A172 (cell line): ENCODE measurements at regions not wholly inside any gene's neighbourhood (a gene's known extent, or its start where the extent isn't known, plus 50 kb on each side); places are given as distances from the start of the nearest gene placed in this dataset.

Experiments
- DNase-seq: peaks from one replicate; pipeline ENCODE4 v3.0.0-alpha.2; 2015; ENCODE audit warnings: low spot score

DNA sequence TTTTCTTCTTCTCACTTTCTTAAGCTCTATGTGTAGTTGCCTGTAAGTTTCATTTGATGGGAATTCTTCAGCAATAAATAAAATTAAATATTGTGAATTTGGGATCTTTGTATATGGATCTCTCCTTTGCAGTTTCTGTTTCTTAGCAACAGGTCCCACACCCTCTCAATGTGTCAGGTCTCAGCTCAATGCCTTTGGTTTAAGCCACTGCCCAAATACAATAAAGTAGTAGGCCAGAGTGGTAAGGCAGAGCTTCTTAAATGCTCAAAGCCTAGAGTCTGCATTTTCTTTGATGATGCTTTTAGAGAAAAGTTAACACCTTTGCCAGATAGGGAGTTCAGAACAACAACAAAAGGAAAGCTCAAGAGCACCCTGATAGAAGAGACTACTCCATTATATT is 343.7 kb downstream of the NSUN3 start:
- no peak for DNase-seq

DNA sequence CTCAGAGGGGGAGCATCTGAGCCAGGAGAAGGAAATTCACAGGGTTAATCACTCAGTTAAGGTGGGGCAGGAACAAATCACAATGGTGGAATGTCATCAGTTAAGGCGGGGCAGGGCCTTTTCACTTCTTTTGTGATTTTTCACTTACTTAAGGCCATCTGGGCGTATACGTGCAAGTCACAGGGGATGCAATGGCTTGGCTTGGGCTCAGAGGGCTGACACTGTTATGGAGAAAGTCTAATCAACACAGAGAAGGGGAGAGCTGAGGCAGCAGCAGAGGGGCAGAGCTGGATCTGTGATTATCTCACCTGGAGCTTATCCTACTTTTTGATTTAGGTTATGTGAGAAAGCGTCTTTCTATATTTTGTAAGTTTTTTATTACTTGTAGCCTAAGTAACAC is 350.1 kb downstream of the NSUN3 start:
- DNase-seq: peak; percentile 30

DNA sequence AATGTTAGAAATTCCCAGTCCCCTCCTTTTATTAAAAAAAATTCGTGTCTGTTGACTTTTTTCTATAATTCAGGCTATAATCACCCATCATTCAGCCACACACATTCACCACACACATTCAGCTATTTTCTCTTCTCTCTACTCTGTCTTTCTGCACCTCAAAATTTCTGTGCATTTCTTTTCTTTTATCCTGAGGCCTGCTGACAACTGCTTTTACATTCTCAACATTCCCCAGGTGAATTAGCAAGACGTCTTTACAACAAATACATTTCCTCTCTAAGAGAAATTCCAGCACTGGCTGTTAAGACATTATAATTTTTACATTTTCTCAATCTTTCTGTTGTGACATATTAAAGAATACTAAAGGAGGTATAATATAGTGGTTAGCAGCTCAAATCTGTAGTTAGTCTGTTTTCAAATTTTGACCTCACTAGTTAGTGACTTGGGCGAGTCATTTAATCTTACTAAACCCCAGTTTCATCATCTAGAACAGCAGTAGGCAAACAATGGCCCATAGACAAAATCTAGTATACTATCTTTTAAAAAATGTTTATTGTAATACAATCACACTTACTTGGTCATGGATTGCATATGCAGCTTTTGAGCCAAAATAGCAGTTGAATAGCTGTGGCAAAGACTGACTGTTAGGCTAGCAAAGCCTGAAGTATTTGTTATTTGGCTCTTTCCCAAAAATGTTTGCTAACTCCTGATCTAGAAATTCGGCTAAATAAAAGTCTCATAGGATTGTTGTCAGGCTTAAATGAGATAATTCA is 350.7 kb downstream of the NSUN3 start:
- peak; percentile 4 for DNase-seq

- no peak for DNase-seq
Observed at GRCh38 chr3:94414418-94414817, 351.6 kb downstream of the NSUN3 start.

DNA sequence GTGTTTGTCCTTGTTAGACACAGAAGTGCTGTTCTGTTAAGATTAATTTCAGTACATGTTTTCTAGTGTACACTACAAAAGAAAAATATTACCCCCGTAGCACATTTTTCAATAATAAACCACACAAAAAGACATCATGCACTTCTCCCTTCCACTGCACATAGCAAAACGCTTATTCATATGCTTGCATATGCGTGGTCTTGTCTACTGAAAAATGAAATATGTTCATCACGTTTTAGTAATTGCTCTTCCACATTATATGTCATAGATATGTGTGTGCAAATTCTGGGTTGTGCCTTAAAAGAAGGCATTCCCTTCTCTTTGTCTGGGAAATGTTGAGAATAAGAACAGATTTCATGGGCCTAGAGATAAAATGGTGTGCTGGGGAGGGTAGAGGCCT is 353.9 kb downstream of the NSUN3 start:
- no peak for DNase-seq

DNA sequence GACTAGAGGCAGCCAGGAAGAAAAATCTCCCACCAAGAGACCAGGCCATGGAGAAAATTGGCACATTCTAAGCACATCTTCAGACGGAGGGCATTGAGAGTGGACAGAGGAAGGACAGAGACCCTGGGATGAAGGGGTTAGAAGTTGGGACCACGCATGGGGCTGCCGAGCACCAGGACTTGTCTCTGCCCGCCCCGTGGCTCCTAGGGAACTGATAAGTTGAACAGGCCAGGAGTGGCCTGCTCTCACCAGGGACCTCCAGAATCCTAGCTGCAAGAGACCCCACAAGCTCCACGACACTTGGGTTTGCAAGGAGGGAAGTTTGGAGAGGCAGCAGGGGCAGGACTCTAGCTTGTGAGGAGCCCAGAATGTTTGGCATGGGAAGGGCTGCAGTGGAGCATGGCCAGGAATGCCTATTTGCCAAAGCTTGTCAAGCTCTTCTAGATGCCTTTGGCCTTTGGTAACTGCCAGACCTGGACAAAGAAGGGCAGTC is 355.1 kb downstream of the NSUN3 start:
- DNase-seq: no peak

GRCh38 chr3:94420931-94421330 is 358.1 kb downstream of the NSUN3 start:
- DNase-seq: no peak

DNA sequence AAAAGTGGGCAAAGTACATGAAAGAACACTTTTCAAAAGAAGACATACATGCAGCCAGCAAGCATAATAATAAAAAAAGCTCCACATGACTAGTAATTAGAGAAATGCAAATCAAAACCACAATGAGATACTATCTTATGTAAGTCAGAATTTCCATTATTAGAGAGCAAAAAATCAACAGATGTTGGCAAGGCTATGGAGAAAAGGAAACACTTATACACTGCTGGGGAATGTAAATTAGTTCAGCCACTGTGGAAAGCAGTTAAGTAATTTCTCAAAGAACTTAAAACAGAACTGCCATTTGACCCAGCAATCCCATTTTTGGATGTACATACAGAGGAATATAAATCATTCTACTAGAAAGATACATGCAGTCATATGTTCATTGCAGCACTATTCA is 360.7 kb downstream of the NSUN3 start:
- DNase-seq: no peak

GRCh38 chr3:94429517-94429916 is 366.7 kb downstream of the NSUN3 start:
- no peak for DNase-seq

GRCh38 chr3:94431876-94432570 is 369.2 kb downstream of the NSUN3 start:
- no peak for DNase-seq

GRCh38 chr3:94433811-94434210 is 370.9 kb downstream of the NSUN3 start:
- DNase-seq: no peak

DNA sequence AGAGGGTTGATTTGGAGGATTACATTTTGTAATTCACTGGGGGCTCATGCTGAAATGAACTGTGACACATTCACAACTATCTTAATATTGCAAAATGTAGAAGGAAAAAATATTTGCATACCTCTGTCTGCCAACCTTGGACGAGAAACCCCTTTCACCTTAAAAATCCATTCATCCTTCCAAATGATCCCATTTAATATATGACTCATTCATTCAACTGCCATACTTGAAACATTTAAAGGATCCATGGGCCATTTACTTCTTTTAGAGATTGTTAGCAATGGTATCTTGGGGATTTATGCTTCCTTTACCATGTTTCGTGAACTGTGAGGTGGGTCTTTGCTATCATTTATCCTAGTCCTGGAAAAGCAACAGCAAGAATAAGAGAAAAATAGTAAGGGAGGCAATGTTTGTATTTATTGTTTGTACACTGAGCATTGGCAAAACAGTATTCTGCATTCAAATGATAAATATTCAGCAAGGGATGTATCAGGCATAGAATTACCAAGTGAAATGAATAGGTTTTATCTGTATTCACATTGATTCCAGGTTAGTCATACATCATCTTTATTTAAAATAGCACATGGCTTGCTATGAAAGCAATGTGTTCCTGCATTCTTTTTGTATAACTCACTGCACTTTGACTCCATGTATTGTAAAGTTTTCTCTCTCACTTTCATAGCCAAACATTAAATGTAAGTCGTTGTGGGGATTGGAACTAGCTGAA is 378.1 kb downstream of the NSUN3 start:
- DNase-seq: peak; percentile 72

DNA sequence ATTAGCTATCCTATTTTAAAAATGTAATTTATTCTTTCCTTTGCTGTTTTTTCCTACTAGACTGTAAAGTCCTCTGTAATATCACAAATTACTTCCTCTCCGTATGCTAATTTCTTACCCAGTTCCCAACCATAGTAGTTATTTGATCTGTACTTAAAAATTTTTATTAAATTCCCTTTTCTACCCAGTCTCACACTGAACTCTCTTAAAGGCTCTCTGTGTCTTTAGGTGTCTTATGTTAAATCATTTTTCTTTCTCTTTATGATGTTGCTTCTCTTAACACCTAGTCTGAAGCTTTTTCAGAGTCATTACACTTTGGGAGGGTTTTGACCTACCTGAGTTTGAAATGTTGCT is 378.6 kb downstream of the NSUN3 start:
- DNase-seq: no peak

DNA sequence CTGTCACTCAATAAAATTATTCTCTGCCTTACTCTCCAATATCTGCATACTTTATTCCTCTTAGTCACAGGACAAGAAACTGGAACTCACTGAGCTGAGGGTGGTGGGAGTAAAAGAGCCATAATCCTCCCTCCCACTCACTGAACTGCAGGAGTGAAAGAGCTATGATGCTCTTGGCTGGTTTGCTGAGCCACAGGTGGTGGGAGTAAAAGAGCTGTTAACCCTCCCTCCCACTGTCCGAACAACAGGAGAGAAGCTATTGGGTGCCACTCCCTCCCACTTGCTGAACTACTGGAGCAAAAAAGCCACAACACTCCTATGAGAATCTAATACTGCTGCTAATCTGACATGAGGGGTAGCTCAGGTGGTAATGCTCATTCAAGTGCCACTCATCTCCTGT is 391.0 kb downstream of the NSUN3 start:
- no peak for DNase-seq

DNA sequence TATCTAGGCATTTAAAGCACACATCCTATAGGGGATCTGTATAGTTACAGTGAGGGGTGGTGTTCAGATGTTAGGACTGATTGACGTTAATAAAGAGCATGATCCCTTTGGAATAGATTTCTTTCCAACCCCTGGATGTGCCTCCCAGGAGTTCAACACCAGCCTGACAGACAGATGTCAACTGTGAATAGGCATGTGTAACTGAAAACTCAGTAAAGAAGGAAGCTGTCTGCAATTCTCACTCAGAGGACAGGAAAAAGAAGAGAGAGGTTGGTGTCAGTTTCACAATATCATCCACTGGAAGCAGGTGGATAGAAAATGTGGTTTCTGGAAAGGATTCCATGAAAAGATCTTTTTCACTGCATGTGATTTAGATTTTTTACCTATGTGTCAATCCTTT is 396.3 kb downstream of the NSUN3 start:
- no peak for DNase-seq

DNA sequence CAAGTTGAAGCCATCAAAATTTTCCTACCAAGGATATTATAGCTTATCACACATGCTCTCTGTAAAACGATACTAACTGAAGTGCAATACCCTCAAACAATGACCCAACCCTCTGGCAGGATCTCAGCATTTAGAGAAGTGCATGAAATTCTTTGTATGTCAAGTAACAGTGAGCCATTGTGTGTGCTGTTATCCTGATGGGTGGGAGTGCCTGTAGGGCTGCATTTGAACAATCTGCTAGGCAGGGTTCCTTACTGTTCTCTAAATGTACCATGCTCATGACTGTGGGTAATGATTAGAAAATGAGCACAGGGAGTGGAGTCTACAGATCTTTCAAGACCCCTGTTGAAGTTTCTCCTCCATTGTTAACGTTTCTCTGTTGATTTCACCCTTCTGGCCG is 398.1 kb downstream of the NSUN3 start:
- DNase-seq: no peak

DNA sequence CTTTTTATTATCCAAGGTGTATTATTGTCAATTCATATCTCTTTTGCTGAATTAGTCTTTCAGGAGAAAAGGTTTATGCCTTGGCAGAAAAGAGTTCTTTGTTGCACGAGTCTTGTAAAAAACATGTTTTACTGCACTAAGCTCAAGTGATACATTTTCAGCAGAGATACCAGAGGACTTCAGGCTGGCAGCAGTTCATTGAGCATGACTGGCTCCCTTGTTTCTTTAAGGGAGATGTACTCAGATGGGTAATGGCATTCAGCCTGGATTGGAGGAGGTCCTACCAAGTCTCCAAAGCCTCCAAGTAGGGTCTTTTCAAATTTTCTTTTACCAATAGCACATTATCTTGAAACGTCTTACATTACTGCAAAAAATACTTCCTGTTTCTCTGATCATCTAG is 400.1 kb downstream of the NSUN3 start:
- DNase-seq: no peak

GRCh38 chr3:94472511-94472910 is 409.6 kb downstream of the NSUN3 start:
- no peak for DNase-seq

GRCh38 chr3:94481226-94481898 is 418.5 kb downstream of the NSUN3 start:
- no peak for DNase-seq

DNA sequence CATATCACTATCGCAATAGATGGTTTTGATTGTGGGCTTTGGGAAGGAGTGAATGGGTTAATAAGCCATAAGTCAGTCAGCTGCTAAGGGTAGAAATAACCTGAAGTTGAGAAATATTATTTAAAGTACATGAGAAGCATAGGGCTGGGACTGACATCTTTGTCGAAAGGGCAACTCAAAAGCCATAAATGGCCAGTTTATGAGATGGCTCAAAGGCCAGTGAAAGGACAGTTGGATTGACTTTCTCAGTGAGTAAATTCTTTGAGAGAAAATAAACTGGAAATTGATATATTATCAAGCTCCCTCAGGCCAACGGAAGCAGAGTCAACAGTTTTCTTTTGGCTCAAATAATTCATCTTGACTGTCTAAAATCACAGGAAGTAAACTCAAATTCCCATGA is 419.8 kb downstream of the NSUN3 start:
- DNase-seq: no peak

- DNase-seq: no peak
Observed at GRCh38 chr3:94483403-94483802, 420.5 kb downstream of the NSUN3 start.

DNA sequence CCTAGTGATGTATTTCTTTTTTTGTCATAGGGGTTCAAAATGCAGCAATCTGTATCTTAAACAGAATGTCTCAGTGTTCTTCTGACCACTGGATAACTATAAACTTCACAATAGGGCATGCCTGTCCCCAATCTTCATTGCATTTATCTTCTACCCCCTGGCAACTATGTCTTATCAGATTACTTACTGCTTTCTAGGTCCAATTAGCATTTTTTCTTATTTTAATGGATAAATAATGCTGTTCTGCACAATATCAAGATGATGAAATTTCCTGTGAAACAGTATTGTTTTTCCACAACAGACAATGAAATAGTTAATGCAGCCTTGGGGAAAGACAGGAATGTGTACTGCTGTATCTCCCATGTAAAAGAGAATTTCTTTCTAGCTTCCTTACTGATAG is 432.1 kb downstream of the NSUN3 start:
- no peak for DNase-seq
